ENCODE measurements at regions not wholly inside any gene's neighbourhood (a gene's known extent, or its start where the extent isn't known, plus 50 kb on each side); places are given as distances from the start of the nearest gene placed in this dataset.

DNA sequence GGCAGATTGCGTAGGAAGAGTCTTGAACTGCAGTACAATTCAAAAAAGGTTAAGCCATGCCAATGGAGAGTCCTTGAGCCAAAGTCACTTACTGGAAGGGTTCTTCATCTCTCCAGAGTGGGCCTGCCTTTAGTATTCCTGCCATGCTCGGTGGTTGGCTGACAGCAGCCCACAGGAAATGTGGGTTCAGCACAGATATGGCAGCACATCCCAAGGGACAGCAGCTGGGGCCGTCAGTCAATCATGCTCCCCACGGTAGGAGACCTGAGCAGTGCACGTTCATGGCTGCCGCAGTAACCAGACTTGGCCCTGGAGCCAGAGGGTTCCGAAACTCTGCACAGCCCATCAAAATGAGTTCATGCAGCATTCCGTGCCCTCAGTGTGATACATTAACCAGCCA lies 63.6 kb upstream of the SIRPA start:
- Histone ChIP-seq H3K4me2 (ENCODE audit: low read length) (no peak overlapping the region), H4K20me1 (ENCODE audit: insufficient read depth, low read length) (no peaks in the 10 kb centered on the region)
- BruUV-seq (replicated peaks) = no TSS peak

GRCh38 chr20:1831096-1831495 lies 64.1 kb upstream of the SIRPA start:
- TF ChIP-seq EZH2phosphoT487 (IDR thresholded peaks at IDR 0.05; ENCODE audit: borderline replicate concordance, low read depth, low read length) = no peak
- TF ChIP-seq CTCF (conservative IDR thresholded peaks at IDR 0.05; ENCODE audit: low read length) = no peak
- Histone ChIP-seq H3K9me2 (ENCODE audit: insufficient read depth, low read length) (no peaks in the 10 kb centered on the region), H4K20me1 (ENCODE audit: insufficient read depth, low read length) (no peaks in the 10 kb centered on the region), H3K27ac (ENCODE audit: low read depth, low read length, poor library complexity, severe bottlenecking) (no peak overlapping the region), H3K4me3 (ENCODE audit: low read depth, low read length, poor library complexity, severe bottlenecking) (no peak overlapping the region), H2AFZ (ENCODE audit: low read length) (no peak overlapping the region), H3K9me3 (ENCODE audit: low read length) (no peaks in the 10 kb centered on the region), H3K4me2 (ENCODE audit: low read length) (no peak overlapping the region), H3K79me2 (ENCODE audit: insufficient read depth, low read depth, low read length) (no peaks in the 10 kb centered on the region), H3K4me1 (ENCODE audit: insufficient read depth, low read length, poor library complexity, severe bottlenecking) (no peaks in the 10 kb centered on the region), H3K36me3 (ENCODE audit: insufficient read depth, low read length) (no peaks in the 10 kb centered on the region)
- DNase-seq (ENCODE audit: low spot score) = no peak
- CTCF ChIA-PET (ENCODE audit: unreplicated experiment) = no interaction called here
- POLR2A ChIA-PET = no interaction called here
- BruUV-seq (replicated peaks) = no TSS peak
- intact Hi-C loops (cut with micrococcal nuclease; ENCODE audit: unreplicated experiment) = no loop called here

More for the DNA sequence above, 63.6 kb upstream of the SIRPA start:
- intact Hi-C loops (cut with micrococcal nuclease; ENCODE audit: unreplicated experiment) = no loop called here
- no peak overlapping the region for H3K27ac ChIP-seq (ENCODE audit: low read depth, low read length, poor library complexity, severe bottlenecking)
- ChIA-PET CTCF (ENCODE audit: unreplicated experiment) (no interaction called here), POLR2A (no interaction called here)
- no peak overlapping the region for H2AFZ ChIP-seq (ENCODE audit: low read length)
- no peak for TF ChIP-seq EZH2phosphoT487 (IDR thresholded peaks at IDR 0.05; ENCODE audit: borderline replicate concordance, low read depth, low read length)
- TF ChIP-seq CTCF (conservative IDR thresholded peaks at IDR 0.05; ENCODE audit: low read length) = no peak
- H3K9me2 ChIP-seq (ENCODE audit: insufficient read depth, low read length) = no peaks in the 10 kb centered on the region
- no peaks in the 10 kb centered on the region for H3K79me2 ChIP-seq (ENCODE audit: insufficient read depth, low read depth, low read length)
- H3K36me3 ChIP-seq (ENCODE audit: insufficient read depth, low read length) = no peaks in the 10 kb centered on the region
- DNase-seq (ENCODE audit: low spot score) = no peak
- no peaks in the 10 kb centered on the region for H3K9me3 ChIP-seq (ENCODE audit: low read length)
- H3K4me3 ChIP-seq (ENCODE audit: low read depth, low read length, poor library complexity, severe bottlenecking) = no peak overlapping the region
- H3K4me1 ChIP-seq (ENCODE audit: insufficient read depth, low read length, poor library complexity, severe bottlenecking) = no peaks in the 10 kb centered on the region

DNA sequence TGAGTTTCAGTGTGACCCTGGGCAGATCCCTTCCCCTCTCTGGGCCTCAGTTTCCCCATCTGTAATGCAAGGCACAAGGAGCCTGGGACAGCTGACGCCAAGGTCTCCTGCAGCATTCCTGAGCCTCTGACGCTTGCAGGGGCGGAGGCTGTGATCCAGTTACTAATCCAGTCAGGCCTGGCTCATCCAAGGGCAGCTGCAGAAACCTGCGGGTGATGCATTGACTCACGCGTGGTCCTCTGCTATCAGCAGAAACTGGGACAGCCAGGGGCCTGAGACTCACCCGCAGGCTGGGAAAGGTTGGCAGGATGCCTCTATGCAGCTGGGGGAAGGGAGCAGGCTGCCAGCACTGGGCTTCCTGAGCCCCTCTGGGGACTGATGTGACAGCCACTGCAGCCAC lies 65.0 kb upstream of the SIRPA start:
- Histone ChIP-seq H3K4me3 (ENCODE audit: low read depth, low read length, poor library complexity, severe bottlenecking) (no peak overlapping the region), H3K4me2 (ENCODE audit: low read length) (no peak overlapping the region), H3K9me2 (ENCODE audit: insufficient read depth, low read length) (no peaks in the 10 kb centered on the region), H2AFZ (ENCODE audit: low read length) (no peak overlapping the region), H3K27ac (ENCODE audit: low read depth, low read length, poor library complexity, severe bottlenecking) (no peak overlapping the region), H3K9me3 (ENCODE audit: low read length) (no peaks in the 10 kb centered on the region), H4K20me1 (ENCODE audit: insufficient read depth, low read length) (no peaks in the 10 kb centered on the region), H3K79me2 (ENCODE audit: insufficient read depth, low read depth, low read length) (no peaks in the 10 kb centered on the region), H3K4me1 (ENCODE audit: insufficient read depth, low read length, poor library complexity, severe bottlenecking) (no peaks in the 10 kb centered on the region), H3K36me3 (ENCODE audit: insufficient read depth, low read length) (no peaks in the 10 kb centered on the region)
- no peak for DNase-seq (ENCODE audit: low spot score)
- intact Hi-C loops (cut with micrococcal nuclease; ENCODE audit: unreplicated experiment) = no loop called here
- no peak for TF ChIP-seq CTCF (conservative IDR thresholded peaks at IDR 0.05; ENCODE audit: low read length)
- no peak for TF ChIP-seq EZH2phosphoT487 (IDR thresholded peaks at IDR 0.05; ENCODE audit: borderline replicate concordance, low read depth, low read length)
- ChIA-PET POLR2A (no interaction called here), CTCF (ENCODE audit: unreplicated experiment) (no interaction called here)
- no TSS peak for BruUV-seq (replicated peaks)
